HL-60 (cell line): ENCODE measurements at regions not wholly inside any gene's neighbourhood (a gene's known extent, or its start where the extent isn't known, plus 50 kb on each side); places are given as distances from the start of the nearest gene placed in this dataset.

Experiments used
- DNase-seq, 2 experiments: peaks; one replicate each; pipeline ENCODE4 v3.0.0-alpha.2; 2010 to 2020; ENCODE audit warnings: low read depth in 1 of 2, low spot score in 1 of 2
- H3K27ac ChIP-seq: fragments of 250-450 bp; sonication (Bioruptor Pico); replicated peaks from 2 replicates; pipeline ENCODE4 v1.5.1; 2020; ENCODE audit warnings: mild to moderate bottlenecking, moderate library complexity
- H3K27me3 ChIP-seq: fragments of 250-450 bp; sonication (Bioruptor Pico); 2 replicates; pipeline ENCODE4 v1.5.1; 2021; ENCODE audit warnings: mild to moderate bottlenecking, moderate library complexity; ENCODE audit not compliant: insufficient read depth, poor library complexity, severe bottlenecking
- H3K4me3 ChIP-seq: replicated peaks from 2 replicates; pipeline ENCODE4 v1.5.1; 2011; ENCODE audit warnings: mild to moderate bottlenecking, control low read depth, low read length; ENCODE audit not compliant: insufficient read depth
- CTCF ChIP-seq: IDR thresholded peaks from one replicate; pipeline ENCODE4 v1.5.1; 2011; ENCODE audit warnings: low read length, control low read depth, inconsistent platforms; ENCODE audit not compliant: insufficient read depth
- GABPA ChIP-seq: IDR thresholded peaks from 2 replicates; pipeline ENCODE4 v1.6.1; 2012; ENCODE audit warnings: low read depth
- POLR2AphosphoS5 ChIP-seq: IDR thresholded peaks from 2 replicates; pipeline ENCODE4 v1.6.1; 2012; ENCODE audit warnings: low read depth
- SPI1 ChIP-seq: IDR thresholded peaks from 2 replicates; pipeline ENCODE4 v1.6.1; 2012; ENCODE audit warnings: low read depth, mild to moderate bottlenecking, borderline replicate concordance
- TF ChIP-seq, protein P1 (sequence below): IDR thresholded peaks from 2 replicates; pipeline ENCODE4 v1.6.1; 2012; ENCODE audit warnings: low read depth; ENCODE audit not compliant: insufficient replicate concordance

GRCh38 chr1:214213136-214213535 is 67.8 kb upstream of the SMYD2 start:
- peaks cover 8% of the 10 kb centered on the region for H3K27me3 ChIP-seq
- TF ChIP-seq, protein P1, sequence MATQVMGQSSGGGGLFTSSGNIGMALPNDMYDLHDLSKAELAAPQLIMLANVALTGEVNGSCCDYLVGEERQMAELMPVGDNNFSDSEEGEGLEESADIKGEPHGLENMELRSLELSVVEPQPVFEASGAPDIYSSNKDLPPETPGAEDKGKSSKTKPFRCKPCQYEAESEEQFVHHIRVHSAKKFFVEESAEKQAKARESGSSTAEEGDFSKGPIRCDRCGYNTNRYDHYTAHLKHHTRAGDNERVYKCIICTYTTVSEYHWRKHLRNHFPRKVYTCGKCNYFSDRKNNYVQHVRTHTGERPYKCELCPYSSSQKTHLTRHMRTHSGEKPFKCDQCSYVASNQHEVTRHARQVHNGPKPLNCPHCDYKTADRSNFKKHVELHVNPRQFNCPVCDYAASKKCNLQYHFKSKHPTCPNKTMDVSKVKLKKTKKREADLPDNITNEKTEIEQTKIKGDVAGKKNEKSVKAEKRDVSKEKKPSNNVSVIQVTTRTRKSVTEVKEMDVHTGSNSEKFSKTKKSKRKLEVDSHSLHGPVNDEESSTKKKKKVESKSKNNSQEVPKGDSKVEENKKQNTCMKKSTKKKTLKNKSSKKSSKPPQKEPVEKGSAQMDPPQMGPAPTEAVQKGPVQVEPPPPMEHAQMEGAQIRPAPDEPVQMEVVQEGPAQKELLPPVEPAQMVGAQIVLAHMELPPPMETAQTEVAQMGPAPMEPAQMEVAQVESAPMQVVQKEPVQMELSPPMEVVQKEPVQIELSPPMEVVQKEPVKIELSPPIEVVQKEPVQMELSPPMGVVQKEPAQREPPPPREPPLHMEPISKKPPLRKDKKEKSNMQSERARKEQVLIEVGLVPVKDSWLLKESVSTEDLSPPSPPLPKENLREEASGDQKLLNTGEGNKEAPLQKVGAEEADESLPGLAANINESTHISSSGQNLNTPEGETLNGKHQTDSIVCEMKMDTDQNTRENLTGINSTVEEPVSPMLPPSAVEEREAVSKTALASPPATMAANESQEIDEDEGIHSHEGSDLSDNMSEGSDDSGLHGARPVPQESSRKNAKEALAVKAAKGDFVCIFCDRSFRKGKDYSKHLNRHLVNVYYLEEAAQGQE: no peak
- TF ChIP-seq GABPA (no peak), CTCF (no peak), POLR2AphosphoS5 (no peak), SPI1 (no peak)
- H3K27ac ChIP-seq: no peak overlapping the region
- no peak for DNase-seq
- H3K4me3 ChIP-seq: no peak overlapping the region

GRCh38 chr1:214214851-214215250 is 66.1 kb upstream of the SMYD2 start:
- TF ChIP-seq POLR2AphosphoS5 (no peak), CTCF (no peak), SPI1 (no peak), GABPA (no peak)
- TF ChIP-seq, protein P1: no peak
- no peak overlapping the region for H3K27ac ChIP-seq
- peaks cover 8% of the 10 kb centered on the region for H3K27me3 ChIP-seq
- DNase-seq: no peak
- no peak overlapping the region for H3K4me3 ChIP-seq

- DNase-seq: no peak
- Histone ChIP-seq H3K4me3 (no peak overlapping the region), H3K27ac (no peak overlapping the region), H3K27me3 (peaks cover 10% of the 10 kb centered on the region)
- TF ChIP-seq POLR2AphosphoS5 (no peak), SPI1 (no peak), CTCF (no peak), GABPA (no peak)
- TF ChIP-seq, protein P1: no peak
Observed at GRCh38 chr1:214215583-214215982, 65.4 kb upstream of the SMYD2 start.
